Dedifferentiated amniotic fluid mesenchymal stem cell (primary cell): ENCODE measurements at regions not wholly inside any gene's neighbourhood (a gene's known extent, or its start where the extent isn't known, plus 50 kb on each side); places are given as distances from the start of the nearest gene placed in this dataset.
A peak's percentile ranks its signal among the peaks of the same experiment; 100 is the strongest.
"Not testable (repeated sequence)": the region's sequence is repeated elsewhere in the genome, so short reads cannot be mapped to it uniquely, and the experiment has no call there.

ENCODE experiments used
- DNase-seq: peaks from one replicate; pipeline ENCODE4 v3.0.0-alpha.2; 2016; ENCODE audit errors: extremely low spot score

GRCh38 chr2:180829836-180830235 lies 150.6 kb upstream of the UBE2E3 start:
- DNase-seq, result no peak

- no peak for DNase-seq
Measured at GRCh38 chr2:180829261-180829660, 151.1 kb upstream of the UBE2E3 start.

GRCh38 chr2:180828756-180829155 lies 151.6 kb upstream of the UBE2E3 start:
- no peak for DNase-seq

GRCh38 chr2:180823546-180824141 lies 156.8 kb upstream of the UBE2E3 start:
- DNase-seq, result no peak

- no peak for DNase-seq
Measured at GRCh38 chr2:180819106-180819505, 161.3 kb upstream of the UBE2E3 start.

GRCh38 chr2:180818700-180819099 lies 161.7 kb upstream of the UBE2E3 start:
- DNase-seq, result not testable (repeated sequence)

- DNase-seq, result no peak
Measured at GRCh38 chr2:180799141-180799540, 181.3 kb upstream of the UBE2E3 start.

GRCh38 chr2:180790891-180791290 lies 189.5 kb upstream of the UBE2E3 start:
- DNase-seq, result peak; percentile 67

- no peak for DNase-seq
Measured at GRCh38 chr2:180787330-180787729, 193.1 kb upstream of the UBE2E3 start.

- DNase-seq, result no peak
Measured at GRCh38 chr2:180781276-180781675, 199.1 kb upstream of the UBE2E3 start.

GRCh38 chr2:180778291-180778690 lies 202.1 kb upstream of the UBE2E3 start:
- DNase-seq, result no peak

- DNase-seq, result no peak
Measured at GRCh38 chr2:180776921-180777320, 203.5 kb upstream of the UBE2E3 start.

GRCh38 chr2:180775711-180776110 lies 204.7 kb upstream of the UBE2E3 start:
- no peak for DNase-seq

GRCh38 chr2:180765316-180765715 lies 215.1 kb upstream of the UBE2E3 start:
- DNase-seq, result not testable (repeated sequence)

- DNase-seq, result no peak
Measured at GRCh38 chr2:180763263-180763989, 217.0 kb upstream of the UBE2E3 start.

GRCh38 chr2:180761224-180761623 lies 219.2 kb upstream of the UBE2E3 start:
- DNase-seq, result no peak

GRCh38 chr2:180759631-180760030 lies 220.8 kb upstream of the UBE2E3 start:
- DNase-seq, result no peak

GRCh38 chr2:180753809-180754761 lies 226.3 kb upstream of the UBE2E3 start:
- DNase-seq, result no peak

GRCh38 chr2:180751306-180751920 lies 229.0 kb upstream of the UBE2E3 start:
- no peak for DNase-seq

- DNase-seq, result no peak
Measured at GRCh38 chr2:180747728-180748127, 232.7 kb upstream of the UBE2E3 start.

- DNase-seq, result no peak
Measured at GRCh38 chr2:180743401-180743800, 237.0 kb upstream of the UBE2E3 start.

GRCh38 chr2:180742801-180743200 lies 237.6 kb upstream of the UBE2E3 start:
- DNase-seq, result no peak
